ENCODE measurements at regions not wholly inside any gene's neighbourhood (a gene's known extent, or its start where the extent isn't known, plus 50 kb on each side); places are given as distances from the start of the nearest gene placed in this dataset.

DNA sequence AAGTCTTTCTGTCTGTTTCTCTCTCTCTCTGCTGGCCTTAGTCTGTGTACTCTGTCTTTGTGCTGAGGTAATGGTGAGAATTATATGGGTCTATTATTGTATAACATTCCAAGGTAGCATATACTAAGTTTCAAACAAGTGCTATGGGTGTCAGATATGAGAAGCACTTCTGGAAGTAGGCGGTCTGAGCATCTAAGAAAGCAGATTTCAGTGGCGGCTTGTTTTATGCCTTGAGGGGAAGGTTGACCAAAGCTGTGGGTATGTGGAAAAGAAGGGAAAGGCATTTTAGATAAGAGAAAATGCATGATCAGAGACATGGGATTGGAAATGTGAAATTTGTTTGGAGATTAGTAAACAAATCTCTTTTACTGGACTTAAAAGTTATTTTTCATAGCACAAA lies 348.5 kb downstream of the RFC3 start:
- no peaks in the 10 kb centered on the region for H3K36me3 Mint-ChIP-seq
- H3K9me3 Mint-ChIP-seq = peaks cover 0 to 5% (median 0%) of the 10 kb centered on the region in 7 donors
- H3K9ac ChIP-seq (ENCODE audit: insufficient read depth, low read length, poor library complexity, severe bottlenecking) = no peak overlapping the region
- H3K4me1 Mint-ChIP-seq = no peaks in the 10 kb centered on the region
- no peak overlapping the region for H2AFZ ChIP-seq (ENCODE audit: insufficient read depth, low read depth, low read length, poor library complexity, severe bottlenecking)
- no peaks in the 10 kb centered on the region for H3K4me1 ChIP-seq (ENCODE audit: control insufficient read depth in 1 of 2, insufficient read depth in 2 of 2, low read length in 2 of 2)
- H3K27ac Mint-ChIP-seq = no peak overlapping the region
- no peak for TF ChIP-seq CTCF (IDR thresholded peaks at IDR 0.05)
- H4K20me1 ChIP-seq (ENCODE audit: insufficient read depth, low read length) = no peaks in the 10 kb centered on the region
- no peaks in the 10 kb centered on the region for H3K27me3 Mint-ChIP-seq (ENCODE audit: low read depth in 3 of 3)
- no peak for DNase-seq
- H3K4me3 ChIP-seq (replicated peaks in 1 of 3; ENCODE audit: low read depth in 2 of 3, low read length in 3 of 3) = no peak overlapping the region
- intact Hi-C loops (cut with micrococcal nuclease) = no loop called here
- 100% methylated on average over 2 of the region's 2 CpGs for WGBS (ENCODE audit: insufficient coverage)
- no peaks in the 10 kb centered on the region for H3K27me3 ChIP-seq (ENCODE audit: control insufficient read depth in 2 of 2, insufficient read depth in 2 of 2, low read length in 2 of 2)
- H3K4me2 ChIP-seq (replicated peaks; ENCODE audit: extremely low read depth, low read length, poor library complexity, severe bottlenecking) = no peak overlapping the region
- no peak overlapping the region for H3K4me3 Mint-ChIP-seq
- no peaks in the 10 kb centered on the region for H3K36me3 ChIP-seq (replicated peaks in 1 of 2; ENCODE audit: control insufficient read depth in 1 of 2, insufficient read depth in 2 of 2, low read length in 2 of 2)
- no peak overlapping the region for H3K27ac ChIP-seq (ENCODE audit: low read depth in 1 of 2, low read length in 2 of 2)
- no peaks in the 10 kb centered on the region for H3K9me3 ChIP-seq (replicated peaks in 1 of 2; ENCODE audit: control insufficient read depth in 1 of 2, insufficient read depth in 1 of 2, low read length in 2 of 2)
- no peaks in the 10 kb centered on the region for H3K79me2 ChIP-seq (ENCODE audit: insufficient read depth, low read length)

GRCh38 chr13:34167347-34167746 lies 349.4 kb downstream of the RFC3 start:
- H4K20me1 ChIP-seq (ENCODE audit: insufficient read depth, low read length) = no peaks in the 10 kb centered on the region
- H3K4me3 Mint-ChIP-seq = no peak overlapping the region
- no peaks in the 10 kb centered on the region for H3K27me3 Mint-ChIP-seq (ENCODE audit: low read depth in 3 of 3)
- no peak for TF ChIP-seq CTCF (IDR thresholded peaks at IDR 0.05)
- DNase-seq = no peak
- H3K4me2 ChIP-seq (replicated peaks; ENCODE audit: extremely low read depth, low read length, poor library complexity, severe bottlenecking) = no peak overlapping the region
- H3K4me1 Mint-ChIP-seq = no peaks in the 10 kb centered on the region
- H3K36me3 Mint-ChIP-seq = no peaks in the 10 kb centered on the region
- intact Hi-C loops (cut with micrococcal nuclease) = no loop called here
- H3K4me3 ChIP-seq (replicated peaks in 1 of 3; ENCODE audit: low read depth in 2 of 3, low read length in 3 of 3) = no peak overlapping the region
- H3K79me2 ChIP-seq (ENCODE audit: insufficient read depth, low read length) = no peaks in the 10 kb centered on the region
- no peak overlapping the region for H2AFZ ChIP-seq (ENCODE audit: insufficient read depth, low read depth, low read length, poor library complexity, severe bottlenecking)
- H3K9ac ChIP-seq (ENCODE audit: insufficient read depth, low read length, poor library complexity, severe bottlenecking) = no peak overlapping the region
- no peaks in the 10 kb centered on the region for H3K4me1 ChIP-seq (ENCODE audit: control insufficient read depth in 1 of 2, insufficient read depth in 2 of 2, low read length in 2 of 2)
- H3K36me3 ChIP-seq (replicated peaks in 1 of 2; ENCODE audit: control insufficient read depth in 1 of 2, insufficient read depth in 2 of 2, low read length in 2 of 2) = no peaks in the 10 kb centered on the region
- H3K27ac Mint-ChIP-seq = no peak overlapping the region
- no peaks in the 10 kb centered on the region for H3K27me3 ChIP-seq (ENCODE audit: control insufficient read depth in 2 of 2, insufficient read depth in 2 of 2, low read length in 2 of 2)
- no peaks in the 10 kb centered on the region for H3K9me3 ChIP-seq (replicated peaks in 1 of 2; ENCODE audit: control insufficient read depth in 1 of 2, insufficient read depth in 1 of 2, low read length in 2 of 2)
- H3K27ac ChIP-seq (ENCODE audit: low read depth in 1 of 2, low read length in 2 of 2) = no peak overlapping the region
- H3K9me3 Mint-ChIP-seq = peaks cover 0 to 5% (median 0%) of the 10 kb centered on the region in 7 donors
- no CpG with 5 or more reads among the region's 2 CpGs for WGBS (ENCODE audit: insufficient coverage)
